ENCODE measurements at regions not wholly inside any gene's neighbourhood (a gene's known extent, or its start where the extent isn't known, plus 50 kb on each side); places are given as distances from the start of the nearest gene placed in this dataset.

DNA sequence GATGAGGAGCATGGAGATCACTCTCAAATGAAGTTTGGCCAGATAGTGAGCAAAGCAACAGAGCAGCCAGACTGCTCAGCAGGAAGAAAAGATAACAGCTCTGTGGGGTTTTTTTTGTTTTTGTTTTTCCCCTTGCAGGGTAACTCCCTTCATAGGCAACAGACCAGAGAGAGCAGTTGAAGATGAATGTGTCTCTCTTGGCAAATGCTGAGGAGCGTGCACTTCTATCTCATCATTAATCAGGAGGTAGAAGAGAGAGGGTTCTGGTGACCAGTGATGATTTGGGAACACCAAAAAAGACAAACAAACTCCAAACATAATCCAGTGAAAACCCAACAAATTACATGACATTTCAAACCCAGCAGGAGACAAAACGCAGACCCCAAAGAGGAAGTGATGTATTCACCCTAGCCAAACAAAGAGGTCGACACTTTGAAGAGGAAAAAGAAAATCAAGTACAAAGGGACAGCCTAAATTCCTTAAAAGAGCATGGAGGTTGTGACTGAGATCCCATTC lies 66.2 kb upstream of the RREB1 start:
- no CpG with 5 or more reads among the region's 3 CpGs for WGBS (ENCODE audit: extremely low coverage, insufficient read length, low lambda C conversion rate)
- H3K4me1 Mint-ChIP-seq: peaks cover 18 to 21% of the 10 kb centered on the region in 2 experiments
- DNase-seq: no peak

More for the DNA sequence above, 66.2 kb upstream of the RREB1 start:
- H2BK5ac ChIP-seq (ENCODE audit: insufficient read length, low read length): no peak overlapping the region
- no peaks in the 10 kb centered on the region for H3K27me3 ChIP-seq (ENCODE audit: insufficient read depth, low read length)
- no peaks in the 10 kb centered on the region for H3K79me1 ChIP-seq (ENCODE audit: insufficient read depth, low read depth, low read length, poor library complexity, severe bottlenecking)
- no peak overlapping the region for H3K56ac ChIP-seq (ENCODE audit: insufficient read length, low read depth, low read length)
- no peak overlapping the region for H3K9ac ChIP-seq (ENCODE audit: extremely low read depth, insufficient read length, low read length)
- no peak overlapping the region for H2BK120ac ChIP-seq (ENCODE audit: low read depth, low read length, poor library complexity, severe bottlenecking)
- no peak overlapping the region for H2AK5ac ChIP-seq (ENCODE audit: insufficient read length, low read length)
- no peak overlapping the region for H4K91ac ChIP-seq (ENCODE audit: insufficient read length, low read depth, low read length)
- no peaks in the 10 kb centered on the region for H4K20me1 ChIP-seq (ENCODE audit: control insufficient read depth, insufficient read depth, insufficient read length)
- TF ChIP-seq, protein P1, sequence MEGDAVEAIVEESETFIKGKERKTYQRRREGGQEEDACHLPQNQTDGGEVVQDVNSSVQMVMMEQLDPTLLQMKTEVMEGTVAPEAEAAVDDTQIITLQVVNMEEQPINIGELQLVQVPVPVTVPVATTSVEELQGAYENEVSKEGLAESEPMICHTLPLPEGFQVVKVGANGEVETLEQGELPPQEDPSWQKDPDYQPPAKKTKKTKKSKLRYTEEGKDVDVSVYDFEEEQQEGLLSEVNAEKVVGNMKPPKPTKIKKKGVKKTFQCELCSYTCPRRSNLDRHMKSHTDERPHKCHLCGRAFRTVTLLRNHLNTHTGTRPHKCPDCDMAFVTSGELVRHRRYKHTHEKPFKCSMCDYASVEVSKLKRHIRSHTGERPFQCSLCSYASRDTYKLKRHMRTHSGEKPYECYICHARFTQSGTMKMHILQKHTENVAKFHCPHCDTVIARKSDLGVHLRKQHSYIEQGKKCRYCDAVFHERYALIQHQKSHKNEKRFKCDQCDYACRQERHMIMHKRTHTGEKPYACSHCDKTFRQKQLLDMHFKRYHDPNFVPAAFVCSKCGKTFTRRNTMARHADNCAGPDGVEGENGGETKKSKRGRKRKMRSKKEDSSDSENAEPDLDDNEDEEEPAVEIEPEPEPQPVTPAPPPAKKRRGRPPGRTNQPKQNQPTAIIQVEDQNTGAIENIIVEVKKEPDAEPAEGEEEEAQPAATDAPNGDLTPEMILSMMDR (conservative IDR thresholded peaks at IDR 0.05): no peak
- H3K9me3 Mint-ChIP-seq: no peaks in the 10 kb centered on the region
- no peak overlapping the region for H3K4ac ChIP-seq (ENCODE audit: low read depth, low read length)
- no peak overlapping the region for H3K4me2 ChIP-seq (ENCODE audit: insufficient read depth, insufficient read length, low read length)
- H3K27ac Mint-ChIP-seq: peak overlapping the region in 1 of 3 experiments; percentile 36; a peak in 2 of 7 replicates
- no peak overlapping the region; a peak in 1 of 5 replicates for H3K4me3 Mint-ChIP-seq
- peaks cover 2% of the 10 kb centered on the region for H3K27me3 Mint-ChIP-seq (ENCODE audit: low read depth)
- H3K27ac ChIP-seq (ENCODE audit: insufficient read length, low read depth, low read length): no peak overlapping the region
- H2AFZ ChIP-seq (ENCODE audit: low read length): peak overlapping the region; percentile 87
- H3K79me2 ChIP-seq (ENCODE audit: insufficient read depth, low read length): no peaks in the 10 kb centered on the region
- no peaks in the 10 kb centered on the region for H3K9me3 ChIP-seq (ENCODE audit: control insufficient read depth, low read depth, low read length)
- no peaks in the 10 kb centered on the region for H3K23me2 ChIP-seq (ENCODE audit: insufficient read length, low read depth, low read length, poor library complexity, severe bottlenecking)
- no peak overlapping the region for H3K23ac ChIP-seq (ENCODE audit: insufficient read length, low read depth, low read length)
- H4K5ac ChIP-seq (ENCODE audit: insufficient read length, low read depth, low read length): no peak overlapping the region
- H3K4me1 ChIP-seq (ENCODE audit: insufficient read depth, low read length): peaks cover 7% of the 10 kb centered on the region; the same call in 1 of the 2 replicates
- H3K36me3 Mint-ChIP-seq (ENCODE audit: insufficient read depth in 1 of 3, low read depth in 3 of 3): no peaks in the 10 kb centered on the region
- H3K14ac ChIP-seq (ENCODE audit: insufficient read depth, low read length): peak overlapping the region; percentile 80; the same call in 1 of the 2 replicates
- peak overlapping the region; percentile 62 for H3K18ac ChIP-seq (ENCODE audit: insufficient read length, low read depth, low read length)
- H2BK12ac ChIP-seq (ENCODE audit: insufficient read length, low read depth, low read length): peak overlapping the region; percentile 86
- no peak overlapping the region for H3T11ph ChIP-seq (ENCODE audit: low read length)
- H2BK15ac ChIP-seq (ENCODE audit: low read depth, low read length): no peak overlapping the region
- no peak overlapping the region for H2BK20ac ChIP-seq (ENCODE audit: low read depth, low read length, poor library complexity, severe bottlenecking)
- H4K8ac ChIP-seq (replicated peaks; ENCODE audit: insufficient read length, low read depth, low read length): no peak overlapping the region
